CD4-positive, alpha-beta T cell treated with Interleukin-1 beta for 1 hour (primary cell): ENCODE measurements at regions not wholly inside any gene's neighbourhood (a gene's known extent, or its start where the extent isn't known, plus 50 kb on each side); places are given as distances from the start of the nearest gene placed in this dataset.
A peak's percentile ranks its signal among the peaks of the same experiment; 100 is the strongest.
"Not testable (repeated sequence)": the region's sequence is repeated elsewhere in the genome, so short reads cannot be mapped to it uniquely, and the experiment has no call there.

Experiments
- DNase-seq, 2 donors: peaks; one replicate each; pipeline ENCODE4 v3.0.0-alpha.2; 2020 to 2022

GRCh38 chr14:37848985-37849621 lies 253.7 kb downstream of the TTC6 start:
- DNase-seq, result no peak

- no peak for DNase-seq
Observed at GRCh38 chr14:37851054-37851453, 255.6 kb downstream of the TTC6 start.

- DNase-seq, result no peak
Observed at GRCh38 chr14:37855871-37856270, 260.4 kb downstream of the TTC6 start.

GRCh38 chr14:37857774-37858266 lies 262.4 kb downstream of the TTC6 start:
- no peak for DNase-seq

GRCh38 chr14:37858733-37859132 lies 263.3 kb downstream of the TTC6 start:
- no peak for DNase-seq

GRCh38 chr14:37859177-37859576 lies 263.7 kb downstream of the TTC6 start:
- DNase-seq, result no peak

GRCh38 chr14:37862263-37862662 lies 266.8 kb downstream of the TTC6 start:
- DNase-seq, result no peak

GRCh38 chr14:37864128-37864527 lies 268.7 kb downstream of the TTC6 start:
- no peak for DNase-seq

- DNase-seq, result no peak
Observed at GRCh38 chr14:37864861-37865718, 269.7 kb downstream of the TTC6 start.

- no peak for DNase-seq
Observed at GRCh38 chr14:37865719-37866549, 270.5 kb downstream of the TTC6 start.

GRCh38 chr14:37869633-37870032 lies 274.2 kb downstream of the TTC6 start:
- no peak for DNase-seq

GRCh38 chr14:37870170-37870569 lies 274.7 kb downstream of the TTC6 start:
- no peak for DNase-seq

GRCh38 chr14:37870632-37871346 lies 275.4 kb downstream of the TTC6 start:
- DNase-seq, result no peak

- not testable (repeated sequence) for DNase-seq
Observed at GRCh38 chr14:37874065-37874428, 278.6 kb downstream of the TTC6 start.

- peak; percentile 49 to 78 for DNase-seq
Observed at GRCh38 chr14:37874429-37875109, 279.1 kb downstream of the TTC6 start.

GRCh38 chr14:37888234-37888633 lies 292.8 kb downstream of the TTC6 start:
- no peak for DNase-seq

- DNase-seq, result no peak
Observed at GRCh38 chr14:37889087-37889486, 293.7 kb downstream of the TTC6 start.

GRCh38 chr14:37890095-37890494 lies 294.7 kb downstream of the TTC6 start:
- no peak for DNase-seq

- DNase-seq, result not testable (repeated sequence)
Observed at GRCh38 chr14:37891500-37891899, 296.1 kb downstream of the TTC6 start.

- no peak for DNase-seq
Observed at GRCh38 chr14:37894463-37894862, 299.0 kb downstream of the TTC6 start.

GRCh38 chr14:37899365-37899764 lies 303.9 kb downstream of the TTC6 start:
- DNase-seq, result no peak

GRCh38 chr14:37900561-37900960 lies 305.1 kb downstream of the TTC6 start:
- no peak for DNase-seq
